K562 (cell line): ENCODE measurements at regions not wholly inside any gene's neighbourhood (a gene's known extent, or its start where the extent isn't known, plus 50 kb on each side); places are given as distances from the start of the nearest gene placed in this dataset.
"Not testable (repeated sequence)": the region's sequence is repeated elsewhere in the genome, so short reads cannot be mapped to it uniquely, and the experiment has no call there.

Experiments used
- ATAC-seq: fragments of 200-7000 bp; cut with Tn5 transposase; 3 replicates; pipeline ENCODE4 v1.9.1; 2020; ENCODE audit warnings: moderate library complexity
- BruUV-seq: library from RNA; stranded (reverse); fragments of 400-500 nt; replicated peaks from 2 replicates; lab custom pipeline; 2021; lab: Mats Ljungman, UMichigan
- CTCF ChIA-PET: fragments of 300-600 bp; formaldehyde crosslinking; extraction: SDS; loops from one replicate; lab custom pipeline; 2021; ENCODE audit warnings: low intra/inter-chr PET ratio; lab: Yijun Ruan, JAX
- POLR2A ChIA-PET: fragments of 300-600, 350-650 bp; sonication (Branson Sonifier 250); formaldehyde crosslinking; extraction: SDS; loops from one replicate; lab custom pipeline; 2021; ENCODE audit warnings: antibody characterized with exemption, inconsistent platforms; lab: Yijun Ruan, JAX
- DNase-seq, 4 experiments: peaks; one replicate each; pipeline versions ENCODE4 v3.0.0 to v3.0.0-alpha.2; 2011 to 2018; ENCODE audit warnings: low spot score in 3 of 4, mixed read lengths in 3 of 4; ENCODE audit errors: extremely low read depth in 1 of 4
- FAIRE-seq: peaks from 2 replicates; lab custom pipeline; 2011; peaks lifted over from hg19 to GRCh38; lab: Jason Lieb, UNC
- H2AFZ ChIP-seq: 2 replicates; pipeline ENCODE4 v1.6.0; 2011; ENCODE audit warnings: low read depth, low read length, control low read depth, inconsistent platforms
- H3K27ac ChIP-seq: fragments of 200-600 bp; 3 replicates; pipeline ENCODE4 v1.8.0; 2011; ENCODE audit warnings: low read depth, mild to moderate bottlenecking, control low read depth, inconsistent platforms, low read length, moderate library complexity, mixed read lengths; ENCODE audit errors: extremely low read depth
- H3K27me3 ChIP-seq, 2 experiments: fragments of 300-600 bp in 1 of 2; 2 replicates in 1 of 2; 3 replicates in 1 of 2; pipeline versions ENCODE4 v1.6.0 to v1.8.0; 2011; ENCODE audit warnings: inconsistent platforms in 2 of 2, low read length in 2 of 2, mild to moderate bottlenecking in 1 of 2, mixed read lengths in 1 of 2, moderate library complexity in 1 of 2; ENCODE audit not compliant: control insufficient read depth in 2 of 2, insufficient read depth in 2 of 2
- H3K36me3 ChIP-seq: fragments of 300-600 bp; 3 replicates; pipeline ENCODE4 v1.8.0; 2011; ENCODE audit warnings: mild to moderate bottlenecking, low read length, inconsistent platforms; ENCODE audit not compliant: control insufficient read depth, insufficient read depth
- H3K4me1 ChIP-seq, 2 experiments: fragments of 200-600 bp in 1 of 2; replicated peaks in 1 of 2; 2 replicates in 1 of 2; 3 replicates in 1 of 2; pipeline versions ENCODE4 v1.5.1 to v1.8.0; 2011; ENCODE audit warnings: inconsistent platforms in 2 of 2, low read length in 2 of 2, mild to moderate bottlenecking in 1 of 2, mixed read lengths in 1 of 2, moderate library complexity in 1 of 2; ENCODE audit not compliant: control insufficient read depth in 2 of 2, insufficient read depth in 2 of 2
- H3K4me2 ChIP-seq: 2 replicates; pipeline ENCODE4 v1.6.1; 2011; ENCODE audit warnings: low read length, control low read depth, inconsistent platforms, mixed read lengths; ENCODE audit not compliant: insufficient read depth
- H3K4me3 ChIP-seq: fragments of 200-600 bp; sonication (generic), shearing (Covaris generic); 2 replicates; pipeline ENCODE4 v1.5.1; 2016; ENCODE audit warnings: control low read depth, inconsistent platforms
- H3K79me2 ChIP-seq: fragments of 200-600 bp; 3 replicates; pipeline ENCODE4 v1.8.0; 2011; ENCODE audit warnings: low read length, inconsistent platforms; ENCODE audit not compliant: control insufficient read depth, insufficient read depth
- H3K9ac ChIP-seq, 2 experiments: 2 replicates each; pipeline versions ENCODE4 v1.6.0 to v1.6.1; 2011; ENCODE audit warnings: low read depth in 2 of 2, low read length in 2 of 2, control low read depth in 1 of 2, inconsistent platforms in 1 of 2, mild to moderate bottlenecking in 1 of 2, mixed read lengths in 1 of 2; ENCODE audit not compliant: insufficient read depth in 1 of 2
- H3K9me1 ChIP-seq: one replicate; pipeline ENCODE4 v1.6.0; 2011; ENCODE audit warnings: inconsistent platforms, mild to moderate bottlenecking, low read length, moderate library complexity; ENCODE audit not compliant: control insufficient read depth, insufficient read depth
- H3K9me3 ChIP-seq: replicated peaks from 2 replicates; pipeline ENCODE4 v1.5.1; 2011; ENCODE audit warnings: low read depth, low read length, inconsistent platforms; ENCODE audit not compliant: control insufficient read depth, insufficient read depth
- H4K20me1 ChIP-seq: replicated peaks from 2 replicates; pipeline ENCODE4 v1.6.1; 2011; ENCODE audit warnings: low read length, inconsistent platforms, mixed read lengths; ENCODE audit not compliant: control insufficient read depth, insufficient read depth
- SRSF7 ChIP-seq: fragments of 200-400 bp; formaldehyde crosslinking; optimal IDR thresholded peaks from 2 replicates; pipeline ENCODE3; 2017; ENCODE audit warnings: mild to moderate bottlenecking, low read depth, low read length
- TCFL5 ChIP-seq: fragments of 250-450 bp; sonication (Bioruptor Pico); conservative IDR thresholded peaks from 2 replicates; pipeline ENCODE4 v1.6.1; 2021; ENCODE audit warnings: mild to moderate bottlenecking, moderate library complexity, matching md5 sums
- ZBTB40 ChIP-seq, 2 experiments: fragments of 450-650 bp in 1 of 2; sonication (generic) in 1 of 2; formaldehyde crosslinking in 1 of 2; IDR thresholded peaks; 2 replicates each; pipeline versions ENCODE4 v1.7.1 to v1.9.0; 2016 to 2022; ENCODE audit warnings: inconsistent platforms in 1 of 2, mild to moderate bottlenecking in 1 of 2, missing genetic modification reagents in 1 of 2
- WGBS: fragments of 100-300 bp; shearing (Covaris generic); methylation state at CpG from one replicate; pipeline ENCODE4 v1.1.6; 2016; ENCODE audit warnings: low coverage, mixed read lengths; ENCODE audit not compliant: insufficient coverage; ENCODE audit errors: missing lambda C conversion rate; 5-methylcytosine and 5-hydroxymethylcytosine counted together
- in situ Hi-C: fragments of 300-500 bp; cut with MboI; formaldehyde crosslinking; loops from 4 replicates; pipeline ENCODE4 v1.15.0; 2018; ENCODE audit warnings: inconsistent platforms, mixed read lengths
- intact Hi-C: fragments of 100-400 bp; cut with micrococcal nuclease; formaldehyde crosslinking; loops from 2 replicates; pipeline ENCODE4 v1.14.2; 2022
- TF ChIP-seq, protein P1 (sequence below): fragments of 450-650 bp; IDR thresholded peaks from 2 replicates; pipeline ENCODE4 v1.6.1; 2017; ENCODE audit warnings: antibody characterized with exemption, mild to moderate bottlenecking

DNA sequence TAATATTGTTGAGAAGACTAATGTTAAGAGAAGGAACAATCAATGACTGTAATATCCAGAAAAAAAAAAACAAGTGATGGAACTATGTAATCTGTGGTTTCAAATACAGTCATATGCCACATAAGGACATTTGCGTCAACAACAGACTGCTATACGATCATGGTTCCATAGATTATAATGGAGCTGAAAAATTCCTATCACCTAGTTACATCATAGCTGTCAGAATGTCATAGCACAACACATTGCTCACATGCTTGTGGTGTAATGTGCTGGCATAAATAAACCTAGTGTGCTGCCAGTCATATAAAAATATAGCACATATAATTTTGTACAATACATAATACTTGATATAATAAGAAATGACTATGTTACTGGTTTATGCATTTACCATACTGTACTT, 653.5 kb downstream of the TRHDE start (continued):
- TF ChIP-seq ZBTB40 (IDR thresholded peaks at IDR 0.05) (no peak), ZBTB40 (CRISPR knock-in tag; IDR thresholded peaks at IDR 0.05) (no peak), TCFL5 (CRISPR knock-in tag) (no peak), SRSF7 (no peak)
- TF ChIP-seq, protein P1, sequence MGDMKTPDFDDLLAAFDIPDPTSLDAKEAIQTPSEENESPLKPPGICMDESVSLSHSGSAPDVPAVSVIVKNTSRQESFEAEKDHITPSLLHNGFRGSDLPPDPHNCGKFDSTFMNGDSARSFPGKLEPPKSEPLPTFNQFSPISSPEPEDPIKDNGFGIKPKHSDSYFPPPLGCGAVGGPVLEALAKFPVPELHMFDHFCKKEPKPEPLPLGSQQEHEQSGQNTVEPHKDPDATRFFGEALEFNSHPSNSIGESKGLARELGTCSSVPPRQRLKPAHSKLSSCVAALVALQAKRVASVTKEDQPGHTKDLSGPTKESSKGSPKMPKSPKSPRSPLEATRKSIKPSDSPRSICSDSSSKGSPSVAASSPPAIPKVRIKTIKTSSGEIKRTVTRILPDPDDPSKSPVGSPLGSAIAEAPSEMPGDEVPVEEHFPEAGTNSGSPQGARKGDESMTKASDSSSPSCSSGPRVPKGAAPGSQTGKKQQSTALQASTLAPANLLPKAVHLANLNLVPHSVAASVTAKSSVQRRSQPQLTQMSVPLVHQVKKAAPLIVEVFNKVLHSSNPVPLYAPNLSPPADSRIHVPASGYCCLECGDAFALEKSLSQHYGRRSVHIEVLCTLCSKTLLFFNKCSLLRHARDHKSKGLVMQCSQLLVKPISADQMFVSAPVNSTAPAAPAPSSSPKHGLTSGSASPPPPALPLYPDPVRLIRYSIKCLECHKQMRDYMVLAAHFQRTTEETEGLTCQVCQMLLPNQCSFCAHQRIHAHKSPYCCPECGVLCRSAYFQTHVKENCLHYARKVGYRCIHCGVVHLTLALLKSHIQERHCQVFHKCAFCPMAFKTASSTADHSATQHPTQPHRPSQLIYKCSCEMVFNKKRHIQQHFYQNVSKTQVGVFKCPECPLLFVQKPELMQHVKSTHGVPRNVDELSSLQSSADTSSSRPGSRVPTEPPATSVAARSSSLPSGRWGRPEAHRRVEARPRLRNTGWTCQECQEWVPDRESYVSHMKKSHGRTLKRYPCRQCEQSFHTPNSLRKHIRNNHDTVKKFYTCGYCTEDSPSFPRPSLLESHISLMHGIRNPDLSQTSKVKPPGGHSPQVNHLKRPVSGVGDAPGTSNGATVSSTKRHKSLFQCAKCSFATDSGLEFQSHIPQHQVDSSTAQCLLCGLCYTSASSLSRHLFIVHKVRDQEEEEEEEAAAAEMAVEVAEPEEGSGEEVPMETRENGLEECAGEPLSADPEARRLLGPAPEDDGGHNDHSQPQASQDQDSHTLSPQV, result no peak

GRCh38 chr12:72931838-72932237, 659.7 kb downstream of the TRHDE start:
- ATAC-seq, DNase-seq, H4K20me1 ChIP-seq, H3K27me3 ChIP-seq, in situ Hi-C loops, H3K36me3 ChIP-seq, POLR2A ChIA-PET, BruUV-seq, H3K9me3 ChIP-seq, H3K27ac ChIP-seq, H3K79me2 ChIP-seq, H2AFZ ChIP-seq, H3K9ac ChIP-seq, CTCF ChIA-PET, H3K4me3 ChIP-seq, intact Hi-C loops, H3K4me1 ChIP-seq, H3K9me1 ChIP-seq, H3K4me2 ChIP-seq, FAIRE-seq: not testable (repeated sequence)
- WGBS, result 5% methylated on average over 7 of the region's 7 CpGs
